ENCODE measurements at regions not wholly inside any gene's neighbourhood (a gene's known extent, or its start where the extent isn't known, plus 50 kb on each side); places are given as distances from the start of the nearest gene placed in this dataset.
A peak's percentile ranks its signal among the peaks of the same experiment; 100 is the strongest.
"Not testable (repeated sequence)": the region's sequence is repeated elsewhere in the genome, so short reads cannot be mapped to it uniquely, and the experiment has no call there.

GRCh38 chr5:83404182-83404716 is 67.3 kb upstream of the VCAN start:
- no peak for DNase-seq

GRCh38 chr5:83405662-83406061 is 65.9 kb upstream of the VCAN start:
- no peak for DNase-seq

- DNase-seq: no peak
These were observed 64.6 kb upstream of the VCAN start for GRCh38 chr5:83406906-83407305.

- DNase-seq: no peak
These were observed 63.6 kb upstream of the VCAN start for GRCh38 chr5:83407931-83408330.

GRCh38 chr5:83408719-83409118 is 62.8 kb upstream of the VCAN start:
- DNase-seq: no peak

GRCh38 chr5:83409776-83410175 is 61.8 kb upstream of the VCAN start:
- DNase-seq: not testable (repeated sequence)

- DNase-seq: peak; percentile 62 to 66
These were observed 61.2 kb upstream of the VCAN start for GRCh38 chr5:83410319-83410718.

GRCh38 chr5:83414601-83415000 is 56.9 kb upstream of the VCAN start:
- DNase-seq: no peak

- DNase-seq: no peak
These were observed 53.7 kb upstream of the VCAN start for GRCh38 chr5:83417884-83418283.

GRCh38 chr5:83418356-83419321 is 52.9 kb upstream of the VCAN start:
- DNase-seq: no peak
